Central memory CD4-positive, alpha-beta T cell (primary cell): ENCODE measurements at regions not wholly inside any gene's neighbourhood (a gene's known extent, or its start where the extent isn't known, plus 50 kb on each side); places are given as distances from the start of the nearest gene placed in this dataset.
"Not testable (repeated sequence)": the region's sequence is repeated elsewhere in the genome, so short reads cannot be mapped to it uniquely, and the experiment has no call there.

Experiments used
- DNase-seq: peaks from one replicate; pipeline ENCODE4 v3.0.0; 2022

DNA sequence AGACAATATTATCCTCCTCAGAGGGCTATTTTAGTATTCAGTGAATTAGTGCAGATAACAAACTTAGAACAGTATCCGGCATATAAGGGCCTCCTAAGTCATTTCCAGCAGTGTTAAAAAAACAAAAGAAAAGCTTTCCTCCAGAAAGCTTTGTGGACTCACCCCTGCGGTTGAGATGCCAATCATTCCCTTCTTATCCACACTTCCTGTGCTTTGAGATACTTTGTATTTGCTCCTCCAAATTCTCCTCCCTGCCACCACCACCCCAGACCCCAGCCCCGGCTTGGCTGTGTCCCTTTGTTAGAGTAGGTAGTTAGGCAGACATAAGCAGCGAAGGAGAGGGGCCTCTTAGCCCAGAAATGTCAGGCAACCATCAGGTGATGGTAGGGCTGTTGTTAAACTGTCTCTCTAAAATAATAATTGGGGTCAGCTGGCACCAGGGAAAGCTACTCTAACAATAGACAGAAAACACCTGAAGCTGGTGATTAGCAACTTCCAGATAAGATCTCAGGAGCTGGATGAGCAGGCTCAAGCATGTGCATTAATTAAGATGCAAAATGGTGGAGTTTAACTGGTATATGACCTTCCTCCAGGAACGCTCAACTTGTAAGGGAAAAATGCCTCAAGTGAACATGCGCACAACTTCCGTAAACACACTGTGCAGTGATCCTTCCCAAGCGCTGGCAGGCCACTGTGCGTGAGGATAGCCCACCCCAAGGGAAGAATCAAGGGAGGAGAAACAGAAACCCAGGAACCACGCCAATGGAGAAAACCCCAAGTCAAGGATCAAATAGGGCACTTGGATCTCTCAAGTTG is 152.1 kb upstream of the EEA1 start:
- no peak for DNase-seq

DNA sequence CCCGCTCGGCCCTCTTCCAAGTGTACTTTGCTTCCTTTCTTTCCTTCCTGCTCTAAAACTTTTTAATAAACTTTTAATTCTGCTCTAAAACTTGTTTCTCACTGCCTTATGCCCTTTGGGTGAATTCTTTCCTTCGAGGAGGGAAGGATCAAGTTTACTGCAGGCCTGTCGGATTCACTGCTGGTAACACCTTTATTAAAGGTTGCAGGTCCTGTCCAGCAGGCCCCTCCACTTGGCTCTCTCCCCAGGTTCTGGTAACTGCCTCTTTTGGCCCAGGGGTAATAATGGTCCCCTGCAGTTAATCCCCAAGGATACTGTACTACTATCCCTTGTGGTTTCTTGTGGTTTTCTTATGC is 152.7 kb upstream of the EEA1 start:
- DNase-seq = no peak

DNA sequence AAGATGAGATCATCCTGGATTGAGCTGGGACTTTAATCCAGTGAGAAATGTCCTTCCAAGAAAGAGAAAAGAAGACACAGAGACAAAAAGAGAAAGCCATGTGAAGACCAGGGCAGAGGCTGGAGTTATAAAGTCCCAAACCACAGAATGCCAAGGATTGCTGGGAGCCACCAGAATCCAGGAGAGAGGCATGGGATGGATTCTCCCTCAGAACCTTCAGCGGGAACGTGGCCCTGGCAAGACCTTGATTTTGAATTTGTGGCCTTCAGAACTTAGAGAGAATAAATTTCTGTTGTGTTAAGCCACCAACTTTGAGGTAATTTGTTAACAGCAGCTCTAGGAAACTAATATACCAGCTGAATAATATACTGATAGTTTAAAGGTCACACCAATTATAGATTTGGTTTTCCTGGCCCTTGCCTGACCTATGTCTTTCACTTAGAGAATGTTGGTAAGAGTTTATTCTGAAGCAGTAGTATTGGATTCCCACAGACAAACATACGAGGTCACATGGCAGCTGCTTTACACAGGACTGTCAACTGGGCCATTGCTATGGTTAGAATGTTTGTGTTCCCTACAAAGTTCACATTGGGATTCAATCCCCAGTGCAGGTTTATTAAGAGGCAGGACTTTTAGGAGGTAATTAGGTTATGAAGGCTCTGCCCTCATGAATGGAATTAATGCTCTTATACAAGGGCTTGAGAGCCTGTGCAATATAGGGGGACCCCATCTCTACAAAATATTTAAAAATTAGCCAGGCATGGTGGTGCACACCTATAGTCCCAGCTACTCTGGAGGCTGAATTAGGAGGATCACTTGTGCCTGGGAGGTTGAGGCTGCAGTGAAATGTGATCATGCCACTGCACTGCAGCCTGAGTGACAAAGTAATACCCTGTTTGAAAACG is 156.5 kb upstream of the EEA1 start:
- DNase-seq = no peak

DNA sequence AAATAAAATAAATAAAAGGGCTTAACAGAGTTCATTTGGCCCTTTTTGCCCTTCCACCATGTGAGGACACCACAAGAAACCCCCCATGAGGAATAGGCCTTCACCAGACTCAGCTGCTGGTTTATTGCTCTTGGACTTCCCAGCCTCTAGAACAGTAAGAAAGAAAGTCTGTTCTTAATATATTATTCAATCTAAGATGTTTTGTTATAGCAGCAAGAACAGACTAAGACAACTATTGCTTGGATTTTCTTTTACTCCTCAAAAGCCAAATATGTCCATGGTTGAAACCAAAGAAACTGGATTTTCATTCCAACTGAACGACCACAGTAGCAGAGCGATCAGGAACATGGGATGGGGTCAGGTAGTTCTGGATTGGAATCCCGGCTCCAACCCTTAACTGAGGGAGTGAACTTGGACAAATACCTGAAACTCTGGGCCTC is 157.2 kb upstream of the EEA1 start:
- no peak for DNase-seq

DNA sequence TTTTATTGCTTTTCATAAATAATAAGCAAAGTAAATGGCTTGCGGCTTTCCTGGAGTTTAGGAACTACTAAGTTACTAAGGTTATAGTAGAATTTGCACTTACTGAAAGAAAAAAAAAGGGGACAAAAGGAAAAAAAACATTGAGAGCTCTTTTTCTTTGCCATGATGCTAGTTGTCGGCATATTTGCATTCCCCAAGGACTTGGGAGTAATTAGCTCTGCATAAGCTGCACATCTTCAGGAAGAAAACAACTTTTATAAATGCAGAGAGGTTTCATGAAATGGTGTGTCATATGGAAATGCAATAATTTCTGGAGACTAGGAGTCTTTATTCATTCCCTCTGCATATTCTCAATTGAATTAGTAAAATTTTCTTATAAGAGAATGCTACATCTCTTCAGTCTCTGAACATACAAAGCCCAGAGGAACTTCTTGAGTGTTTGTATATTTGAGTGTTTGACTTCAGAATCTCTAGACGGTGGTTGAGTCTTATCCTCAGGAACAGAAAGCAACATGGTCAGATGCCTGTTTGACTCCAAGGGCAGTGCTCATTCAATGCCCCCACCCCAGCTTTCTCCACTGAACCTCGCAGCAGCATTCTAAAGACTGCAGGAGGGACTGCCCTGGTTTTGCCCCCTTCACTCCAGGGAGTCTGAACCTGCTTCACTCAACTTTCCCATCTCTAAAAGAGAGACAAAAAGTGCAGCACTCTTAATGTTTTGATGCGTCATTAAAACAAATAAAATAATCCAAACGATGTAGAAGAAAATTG is 158.9 kb upstream of the EEA1 start:
- DNase-seq = no peak

DNA sequence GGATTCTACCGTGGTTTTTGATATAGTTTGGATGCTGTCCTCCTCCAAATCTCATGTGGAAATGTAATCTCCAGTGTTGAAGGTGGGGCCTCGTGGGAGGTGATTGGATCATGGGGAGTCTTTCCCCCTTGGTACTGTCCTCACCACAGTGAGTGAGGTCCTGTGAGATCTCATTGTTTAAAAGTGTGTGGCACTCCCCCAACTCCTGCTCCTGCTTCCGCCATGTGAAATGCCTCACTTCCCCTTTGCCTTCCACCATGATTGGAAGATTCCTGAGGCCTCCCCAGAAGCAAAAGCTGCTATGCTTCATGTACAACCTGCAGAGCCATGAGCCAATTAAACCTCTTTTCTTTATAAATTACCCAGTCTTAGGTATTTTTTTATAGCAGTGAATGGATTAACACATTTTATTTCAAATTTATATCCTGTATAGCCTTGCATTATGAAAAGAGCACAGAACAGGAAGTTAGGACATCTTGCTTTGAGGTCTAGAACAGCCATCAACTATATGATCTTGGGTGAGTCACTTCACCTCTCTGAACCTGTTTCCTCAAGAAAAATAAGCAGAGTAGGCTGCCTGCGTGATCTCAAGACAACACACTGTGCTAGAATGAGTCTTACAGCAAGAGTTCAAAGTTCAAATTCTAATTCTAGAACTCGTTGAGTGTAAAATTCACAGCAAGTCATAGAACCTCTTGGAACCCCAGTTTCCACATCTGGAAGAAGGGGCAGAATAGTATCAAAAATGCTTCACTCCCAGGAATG is 160.9 kb upstream of the EEA1 start:
- no peak for DNase-seq

DNA sequence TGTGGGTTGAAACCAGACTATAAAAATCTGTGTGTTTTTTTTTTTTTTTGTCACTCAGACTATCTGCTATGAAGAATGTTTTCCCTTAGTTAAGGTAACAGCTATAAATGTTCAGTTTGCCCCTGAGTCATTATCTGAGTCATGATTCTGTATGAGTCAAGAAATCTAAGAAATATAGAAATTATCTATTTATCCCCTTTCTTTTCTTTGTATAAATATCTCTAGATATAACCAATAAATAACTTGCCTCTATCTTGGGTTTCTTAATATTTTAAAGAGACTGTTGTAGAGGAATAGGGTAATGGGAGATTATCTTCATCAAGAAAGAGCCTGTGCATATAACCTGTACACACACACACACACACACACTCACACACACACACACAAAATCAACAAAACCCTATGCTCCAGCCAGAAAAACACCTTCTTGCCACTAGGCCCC is 161.7 kb upstream of the EEA1 start:
- no peak for DNase-seq

DNA sequence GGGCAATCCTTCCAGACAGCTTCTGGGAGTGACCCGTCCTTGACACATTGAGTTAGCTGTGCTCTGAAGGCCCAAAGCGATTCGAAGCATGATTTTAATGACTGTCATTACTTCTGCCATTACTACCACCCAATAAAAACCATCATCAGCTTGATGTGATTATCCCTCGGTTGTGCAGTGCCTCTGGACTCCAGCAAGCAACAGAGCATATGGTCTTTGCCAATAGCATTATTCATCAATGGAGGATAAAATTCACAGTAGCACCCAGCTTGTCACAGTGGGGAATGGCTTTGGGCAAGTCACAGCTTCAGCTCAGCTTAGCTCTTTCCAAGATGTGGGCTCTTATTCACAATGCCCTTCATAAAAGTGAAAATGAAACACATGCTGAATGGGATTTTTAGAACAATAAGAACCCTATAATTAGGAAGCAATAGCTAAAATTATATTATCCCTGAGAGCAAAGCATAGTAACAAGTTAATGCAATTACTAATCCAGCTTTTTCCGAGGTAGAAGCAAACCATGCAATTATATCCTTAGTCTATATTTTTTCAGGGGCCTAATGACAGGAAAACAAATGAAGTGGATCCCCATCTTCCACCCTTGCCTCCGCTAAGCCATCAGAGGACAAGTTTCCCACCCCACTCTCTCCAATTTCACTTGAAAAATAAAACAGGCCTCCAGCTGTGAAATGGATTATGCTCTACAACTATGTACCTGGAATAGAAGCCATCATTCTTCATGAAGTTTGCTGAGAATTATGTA is 163.0 kb upstream of the EEA1 start:
- no peak for DNase-seq

DNA sequence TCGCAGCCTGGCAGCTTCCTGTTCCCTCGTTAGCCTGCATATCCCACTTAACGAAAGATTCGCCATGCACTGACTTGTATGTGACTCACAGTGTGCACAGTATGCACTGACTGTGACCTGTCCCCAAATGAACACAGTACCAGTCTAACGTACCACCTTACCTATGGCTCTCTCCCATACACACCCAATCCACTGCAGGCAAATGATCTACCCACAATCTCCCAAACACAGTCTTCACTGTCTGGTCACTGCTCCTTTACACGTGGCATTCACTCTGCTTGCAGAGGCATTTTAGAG is 163.5 kb upstream of the EEA1 start:
- DNase-seq = no peak

DNA sequence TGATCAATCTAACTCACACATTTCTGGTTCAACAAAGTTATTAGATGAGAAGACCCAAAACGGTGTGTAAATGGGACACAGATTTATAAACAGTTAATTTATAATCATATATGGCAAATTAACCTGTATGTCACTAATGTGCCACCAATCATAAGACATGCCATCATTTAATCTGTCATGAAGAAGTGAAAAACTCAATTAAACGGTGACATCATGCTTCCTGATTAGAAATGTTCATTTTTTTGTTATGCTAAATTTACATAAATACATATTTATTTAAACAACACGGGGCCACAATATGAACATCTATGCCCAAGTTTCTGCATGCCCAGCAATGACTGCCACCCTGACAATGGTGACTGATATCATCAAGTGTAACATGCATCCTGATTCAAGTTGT is 164.1 kb upstream of the EEA1 start:
- DNase-seq = no peak

DNA sequence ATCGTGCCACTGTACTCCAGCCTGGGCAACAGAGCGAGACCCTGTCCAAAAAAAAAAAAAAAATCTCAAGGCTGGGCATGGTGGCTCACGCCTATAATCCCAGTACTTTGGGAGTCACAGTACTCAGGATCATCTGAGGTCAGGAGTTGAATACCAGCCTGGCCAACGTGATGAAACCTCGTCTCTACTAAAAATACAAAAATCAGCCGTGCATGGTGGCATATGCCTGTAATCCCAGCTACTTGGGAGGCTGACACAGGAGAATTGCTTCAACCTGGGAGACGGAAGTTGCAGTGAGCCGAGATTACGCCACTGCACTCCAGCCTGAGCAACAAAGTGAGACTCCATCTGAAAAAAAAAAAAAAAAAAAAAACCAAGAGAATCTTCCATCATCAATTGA is 165.1 kb upstream of the EEA1 start:
- not testable (repeated sequence) for DNase-seq

DNA sequence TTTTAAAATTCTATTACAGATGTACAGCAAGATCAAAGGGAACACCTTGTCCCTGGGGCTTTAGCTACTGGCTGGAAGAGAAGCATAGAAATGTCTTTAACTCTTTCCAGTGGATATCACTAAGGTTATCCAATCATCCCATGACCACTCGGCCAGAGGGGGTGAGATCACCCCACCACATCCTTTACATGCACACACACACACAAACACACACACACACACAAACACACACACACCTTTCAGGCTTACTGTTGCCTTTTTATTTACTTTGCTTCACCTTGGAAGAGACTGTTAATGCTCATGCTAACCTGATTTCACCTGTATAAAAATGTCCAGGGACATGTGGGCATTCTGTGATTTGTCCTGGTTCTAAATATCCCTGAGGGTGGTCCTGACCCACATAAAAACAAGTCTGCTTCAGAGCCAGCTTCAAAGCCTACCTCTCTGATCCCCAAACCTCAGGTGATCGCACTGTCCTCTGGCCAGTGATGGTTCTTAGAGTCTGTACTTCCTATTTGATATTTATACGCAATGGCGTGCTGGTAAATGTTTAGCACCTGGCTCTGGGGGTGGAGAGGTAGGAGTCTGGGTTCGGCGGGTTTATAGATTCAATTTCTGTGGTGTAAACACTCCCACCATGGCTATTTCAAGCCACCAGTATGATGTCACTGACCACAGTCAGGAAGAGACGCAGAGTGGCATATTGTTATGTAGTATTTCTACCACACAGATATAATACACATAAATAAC is 166.1 kb upstream of the EEA1 start:
- DNase-seq = no peak

DNA sequence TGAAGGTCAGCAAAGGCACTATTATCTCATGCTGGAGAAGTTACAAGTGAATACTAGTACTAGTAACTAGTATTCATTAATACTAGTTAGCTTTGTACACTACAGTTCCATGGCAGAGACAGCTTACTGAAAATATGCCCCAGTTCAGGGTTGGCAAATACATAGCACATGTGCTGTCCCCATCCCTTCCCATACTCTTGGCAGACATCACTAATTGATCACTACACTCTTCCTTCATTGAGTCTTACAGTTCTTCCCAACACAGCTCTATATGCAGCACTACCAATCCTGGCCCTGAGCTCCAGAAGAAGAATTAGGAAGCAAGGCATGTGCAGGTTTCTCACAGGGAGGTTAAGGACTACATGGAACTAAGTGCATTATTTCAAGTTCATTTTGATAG is 168.3 kb upstream of the EEA1 start:
- DNase-seq = no peak

DNA sequence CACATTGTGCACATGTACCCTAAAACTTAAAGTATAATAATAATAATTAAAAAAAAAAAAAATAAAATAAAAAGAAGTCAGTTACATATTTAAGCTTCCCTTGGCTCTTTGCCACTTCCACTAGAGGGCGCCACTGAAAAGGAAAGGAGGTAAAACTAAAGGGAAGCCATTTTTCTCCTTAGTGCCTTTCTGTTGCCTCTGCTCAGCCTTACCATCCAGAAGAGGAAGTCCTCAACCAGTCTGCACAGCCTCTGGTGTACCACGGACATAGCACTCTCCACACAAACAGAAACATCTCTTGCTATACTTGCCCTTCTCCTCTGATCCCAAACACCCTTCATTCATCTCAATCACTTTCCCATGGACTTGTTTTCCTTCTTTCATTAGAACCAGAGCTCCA is 169.0 kb upstream of the EEA1 start:
- peak; percentile 50 for DNase-seq

DNA sequence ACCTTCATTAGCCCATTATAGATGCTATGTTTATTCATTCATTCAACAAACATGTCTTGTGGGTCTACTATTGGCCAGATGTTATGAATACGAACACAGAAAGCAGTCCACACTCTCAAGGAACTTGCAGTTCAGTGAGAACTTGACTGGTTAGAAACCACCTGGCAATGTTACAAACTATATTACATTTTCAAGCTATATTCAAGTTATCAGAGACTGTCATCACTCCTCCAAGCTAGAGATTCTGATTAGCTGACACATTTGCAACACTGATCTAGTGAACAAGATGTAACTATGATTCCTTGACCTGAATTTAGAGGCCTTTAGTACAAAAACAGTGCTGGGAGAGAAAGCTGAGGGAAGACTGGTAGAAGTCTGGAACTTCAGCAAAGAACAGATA is 170.7 kb upstream of the EEA1 start:
- DNase-seq = no peak

DNA sequence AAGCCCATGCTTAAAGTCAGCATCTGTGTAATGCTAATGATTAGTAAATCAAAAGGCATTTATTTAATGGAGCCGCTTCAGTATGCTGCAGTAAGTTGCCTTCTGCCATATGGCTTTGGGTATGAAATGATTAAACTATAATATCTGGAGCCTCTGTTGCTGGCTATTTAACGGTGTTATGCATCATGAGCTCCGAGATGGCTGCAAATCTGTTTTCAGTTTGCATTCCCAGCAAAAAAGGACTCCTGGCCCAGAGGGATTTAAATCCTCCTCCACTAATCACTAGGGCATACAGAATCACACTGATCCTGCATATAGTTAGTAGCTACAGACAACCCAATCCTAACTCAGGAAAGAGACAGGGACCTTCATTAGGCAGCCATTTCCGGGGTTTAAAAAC is 171.5 kb upstream of the EEA1 start:
- no peak for DNase-seq

DNA sequence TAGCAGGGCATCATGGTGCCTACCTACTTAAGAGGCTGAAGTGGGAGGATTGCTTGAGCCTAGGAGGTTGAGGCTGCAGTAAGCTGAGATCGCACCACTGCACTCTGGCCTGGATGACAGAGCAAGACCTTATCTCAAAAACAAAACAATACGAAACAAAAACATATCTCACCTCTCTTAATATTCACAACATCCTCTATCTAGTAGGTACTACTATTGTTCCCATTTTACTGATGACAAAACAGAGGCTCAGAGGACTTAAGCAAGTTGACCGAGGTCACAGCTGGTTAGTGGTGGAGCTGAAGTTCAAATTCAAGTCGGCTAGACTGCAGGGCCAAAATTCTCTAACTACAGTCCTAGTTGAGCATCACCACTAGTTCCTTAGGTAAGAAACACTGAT is 172.3 kb upstream of the EEA1 start:
- no peak for DNase-seq

DNA sequence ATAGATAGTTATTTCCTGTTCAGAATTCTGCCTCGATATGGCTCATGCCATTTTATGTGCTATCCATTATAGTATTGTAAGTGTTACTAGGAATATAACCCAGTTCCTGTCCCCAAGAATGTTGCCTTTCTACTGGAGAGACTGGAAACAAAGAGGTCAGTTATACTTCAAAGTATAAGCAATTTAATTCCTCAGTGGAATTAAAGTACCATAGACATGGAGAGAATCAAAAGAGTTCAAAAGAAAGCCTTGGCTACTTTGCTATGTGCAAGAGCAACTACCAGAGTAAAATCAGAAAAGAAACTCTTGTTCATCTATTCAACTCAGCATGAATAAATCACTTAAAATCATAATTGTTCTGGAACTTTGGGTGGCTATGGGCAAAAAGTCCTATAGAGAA is 173.2 kb upstream of the EEA1 start:
- DNase-seq = no peak

DNA sequence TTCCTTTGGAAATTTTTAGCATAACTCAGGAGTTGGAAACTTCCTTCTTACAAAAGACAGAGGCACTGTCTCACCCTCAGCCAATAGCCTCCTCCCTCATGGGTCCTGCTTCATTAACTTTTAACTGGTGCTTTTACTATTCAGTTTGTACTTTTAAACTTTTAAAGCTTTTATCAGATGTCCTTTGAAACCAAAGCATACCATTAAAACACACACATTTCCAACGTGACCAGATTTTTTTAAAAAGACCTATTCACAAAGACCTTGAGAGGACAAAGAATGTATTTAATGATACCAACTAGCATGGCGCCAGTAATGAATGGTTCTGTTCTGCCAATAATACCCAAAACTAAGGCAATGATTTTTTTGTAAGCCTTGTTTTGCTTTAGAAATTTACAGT is 173.6 kb upstream of the EEA1 start:
- no peak for DNase-seq

DNA sequence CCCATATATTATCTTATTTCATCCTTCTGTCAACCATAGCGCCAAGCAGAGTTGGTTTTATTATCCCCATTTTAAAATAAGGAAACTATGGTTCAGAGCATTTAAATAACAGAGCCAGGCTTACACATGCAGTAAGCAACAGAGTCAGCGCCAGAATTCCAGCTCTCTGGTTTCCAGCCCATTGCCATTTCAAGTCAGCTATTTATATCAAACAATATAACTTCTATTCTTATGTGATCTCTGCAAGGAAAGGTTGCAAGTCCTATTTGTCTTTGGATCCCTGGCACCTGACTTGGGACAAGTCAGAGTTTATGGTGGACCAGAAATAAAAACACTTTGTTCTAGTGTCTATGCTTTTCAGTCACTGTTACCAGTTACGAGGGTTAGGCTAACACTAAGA is 174.1 kb upstream of the EEA1 start:
- DNase-seq = no peak

DNA sequence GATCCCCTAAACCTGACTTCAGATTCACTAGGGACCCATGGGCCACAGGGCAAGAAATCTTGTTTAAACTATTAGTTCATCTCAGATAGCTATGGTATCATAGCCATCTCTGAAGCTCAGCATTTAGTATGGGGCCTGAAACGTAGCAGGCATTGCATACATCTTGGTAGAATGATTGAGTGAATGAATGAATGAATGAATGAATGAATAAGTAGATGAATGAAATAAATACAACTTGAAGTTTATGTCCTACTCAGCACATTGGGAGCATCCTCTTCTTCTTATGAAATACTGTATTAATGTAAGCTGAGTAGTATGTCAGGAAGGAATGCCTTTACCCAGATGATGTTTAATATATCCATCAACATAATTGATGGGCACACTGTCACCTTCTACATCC is 175.4 kb upstream of the EEA1 start:
- no peak for DNase-seq
